ENCODE measurements at regions not wholly inside any gene's neighbourhood (a gene's known extent, or its start where the extent isn't known, plus 50 kb on each side); places are given as distances from the start of the nearest gene placed in this dataset.

DNA sequence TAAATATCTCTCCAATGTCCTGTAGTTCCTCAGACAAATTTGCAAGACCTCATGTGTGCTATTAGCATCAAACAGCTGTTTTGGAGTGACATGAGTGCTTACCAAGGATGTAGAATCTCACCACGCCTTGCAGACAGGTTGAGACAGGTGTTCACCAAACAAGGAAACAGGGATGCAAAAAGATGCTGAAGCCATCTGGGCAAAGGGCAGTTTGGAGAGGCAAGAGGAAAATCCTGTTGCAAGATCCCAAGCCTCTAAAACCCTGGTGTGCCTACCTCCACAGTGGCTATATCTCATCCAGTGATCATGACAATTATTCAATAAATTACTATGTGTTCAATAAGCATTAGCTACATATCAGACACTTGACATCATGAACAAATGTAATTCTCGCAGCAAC is 373.7 kb downstream of the SOX9 start:
- TF ChIP-seq, protein P1, sequence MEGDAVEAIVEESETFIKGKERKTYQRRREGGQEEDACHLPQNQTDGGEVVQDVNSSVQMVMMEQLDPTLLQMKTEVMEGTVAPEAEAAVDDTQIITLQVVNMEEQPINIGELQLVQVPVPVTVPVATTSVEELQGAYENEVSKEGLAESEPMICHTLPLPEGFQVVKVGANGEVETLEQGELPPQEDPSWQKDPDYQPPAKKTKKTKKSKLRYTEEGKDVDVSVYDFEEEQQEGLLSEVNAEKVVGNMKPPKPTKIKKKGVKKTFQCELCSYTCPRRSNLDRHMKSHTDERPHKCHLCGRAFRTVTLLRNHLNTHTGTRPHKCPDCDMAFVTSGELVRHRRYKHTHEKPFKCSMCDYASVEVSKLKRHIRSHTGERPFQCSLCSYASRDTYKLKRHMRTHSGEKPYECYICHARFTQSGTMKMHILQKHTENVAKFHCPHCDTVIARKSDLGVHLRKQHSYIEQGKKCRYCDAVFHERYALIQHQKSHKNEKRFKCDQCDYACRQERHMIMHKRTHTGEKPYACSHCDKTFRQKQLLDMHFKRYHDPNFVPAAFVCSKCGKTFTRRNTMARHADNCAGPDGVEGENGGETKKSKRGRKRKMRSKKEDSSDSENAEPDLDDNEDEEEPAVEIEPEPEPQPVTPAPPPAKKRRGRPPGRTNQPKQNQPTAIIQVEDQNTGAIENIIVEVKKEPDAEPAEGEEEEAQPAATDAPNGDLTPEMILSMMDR (IDR thresholded peaks at IDR 0.05; ENCODE audit: low read depth, low read length) = no peak
- Histone ChIP-seq H3K4me3 (ENCODE audit: low read depth, low read length) (no peak overlapping the region), H3K27me3 (ENCODE audit: control insufficient read depth, insufficient read depth, low read length) (no peaks in the 10 kb centered on the region), H3K27ac (ENCODE audit: low read depth, low read length) (no peak overlapping the region), H3K9me3 (ENCODE audit: control insufficient read depth, insufficient read depth, low read length) (peaks cover 4% of the 10 kb centered on the region; the same call in 1 of the 2 replicates)
- CTCF ChIA-PET = interaction anchor here (0.6 kb wide), 1 partner anchor 1085 kb away, joined by 5 read pairs; no protein-coding TSS in a partner anchor
- POLR2A ChIA-PET = no interaction called here
- DNase-seq (ENCODE audit: low read depth, low spot score) = no peak

DNA sequence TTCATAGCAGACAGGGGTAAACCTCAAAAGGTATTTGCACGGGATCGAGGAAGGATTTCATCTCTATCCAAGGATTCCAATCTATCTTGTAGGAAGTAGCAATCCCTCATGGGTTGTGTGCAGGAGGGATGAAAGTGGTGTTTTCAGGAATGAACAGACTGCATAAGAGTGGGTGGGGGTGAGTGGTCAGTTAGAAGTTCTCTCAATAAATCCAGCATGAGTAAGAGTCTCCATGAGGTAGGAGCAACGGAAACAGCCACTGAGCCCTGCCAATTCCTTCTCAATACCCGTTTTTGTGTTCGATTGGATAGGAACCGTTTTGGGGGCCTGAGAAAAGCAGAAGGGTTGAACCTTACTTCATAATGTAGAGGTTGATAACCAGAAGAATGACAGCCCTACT is 375.6 kb downstream of the SOX9 start:
- no peak overlapping the region for H3K27ac ChIP-seq (ENCODE audit: low read depth, low read length)
- no peak overlapping the region for H3K4me3 ChIP-seq (ENCODE audit: low read depth, low read length)
- POLR2A ChIA-PET = no interaction called here
- DNase-seq (ENCODE audit: low read depth, low spot score) = no peak
- TF ChIP-seq, protein P1 (IDR thresholded peaks at IDR 0.05; ENCODE audit: low read depth, low read length) = no peak
- H3K27me3 ChIP-seq (ENCODE audit: control insufficient read depth, insufficient read depth, low read length) = no peaks in the 10 kb centered on the region
- CTCF ChIA-PET = interaction anchor here (1.0 kb wide), 1 partner anchor 60 kb away, joined by 4 read pairs; no protein-coding TSS in a partner anchor
- no peaks in the 10 kb centered on the region; the same call in 1 of the 2 replicates for H3K9me3 ChIP-seq (ENCODE audit: control insufficient read depth, insufficient read depth, low read length)

DNA sequence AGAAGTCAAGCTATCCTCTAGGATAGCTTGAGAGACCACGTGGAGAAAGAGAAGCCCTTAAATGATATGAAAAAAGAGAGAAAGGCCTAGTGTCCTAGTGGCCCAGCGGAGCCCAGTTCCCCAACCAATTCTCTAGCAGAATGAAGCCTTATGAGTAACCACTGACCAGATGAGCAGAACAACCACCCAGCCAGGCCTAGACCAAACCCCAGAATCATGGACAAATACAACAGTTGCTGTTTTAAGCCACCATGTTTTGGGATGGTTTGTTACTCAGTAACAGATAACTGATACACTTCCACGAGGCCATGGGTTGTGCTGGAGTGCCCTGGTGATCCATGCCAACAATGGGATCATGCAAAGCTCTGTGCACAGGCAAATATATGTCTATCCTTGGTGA is 377.1 kb downstream of the SOX9 start:
- ChIA-PET CTCF (no interaction called here), POLR2A (no interaction called here)
- Histone ChIP-seq H3K27me3 (ENCODE audit: control insufficient read depth, insufficient read depth, low read length) (no peaks in the 10 kb centered on the region), H3K27ac (ENCODE audit: low read depth, low read length) (no peak overlapping the region), H3K9me3 (ENCODE audit: control insufficient read depth, insufficient read depth, low read length) (no peaks in the 10 kb centered on the region; the same call in 1 of the 2 replicates), H3K4me3 (ENCODE audit: low read depth, low read length) (no peak overlapping the region)
- DNase-seq (ENCODE audit: low read depth, low spot score) = no peak
- TF ChIP-seq, protein P1 (IDR thresholded peaks at IDR 0.05; ENCODE audit: low read depth, low read length) = no peak

DNA sequence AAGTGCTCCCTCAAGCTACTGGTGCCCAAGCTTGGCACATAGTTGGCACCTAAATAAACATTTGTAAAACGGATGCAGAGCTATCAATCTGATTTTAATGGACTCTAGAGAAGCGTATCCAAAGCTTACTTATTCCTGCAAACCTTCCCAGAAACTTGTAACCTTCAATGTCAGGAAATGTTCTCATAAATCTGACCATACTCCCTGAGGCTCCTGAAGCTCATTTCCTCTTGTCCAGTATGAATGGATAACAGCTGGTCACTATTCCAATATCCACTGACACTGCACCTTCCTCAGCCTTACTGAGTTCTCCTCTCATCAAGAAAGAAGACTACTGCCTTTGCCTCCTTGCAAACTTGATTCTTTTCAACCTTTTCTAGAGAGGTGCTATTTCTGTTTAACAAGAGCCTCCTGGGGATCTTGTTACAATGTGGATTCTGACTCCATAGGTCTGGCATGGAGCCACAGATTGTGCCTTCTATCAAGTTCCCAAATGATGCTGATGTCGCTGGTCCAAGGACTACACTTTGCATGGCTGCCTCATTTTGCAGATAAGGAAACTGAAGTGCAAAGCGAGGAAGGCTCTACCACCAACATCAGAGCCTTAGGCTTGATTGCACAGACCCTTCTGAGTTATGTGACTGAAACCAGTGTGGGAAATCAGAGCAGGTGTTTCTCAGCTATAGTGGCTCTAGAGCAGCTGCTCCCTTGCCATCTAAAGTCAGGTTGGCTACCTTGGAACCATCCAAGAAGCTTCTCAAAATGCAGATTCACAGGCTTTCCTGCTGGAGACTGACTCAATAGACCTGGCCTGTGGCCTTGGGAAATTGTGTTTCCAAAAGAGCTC is 377.8 kb downstream of the SOX9 start:
- no peaks in the 10 kb centered on the region; the same call in 1 of the 2 replicates for H3K9me3 ChIP-seq (ENCODE audit: control insufficient read depth, insufficient read depth, low read length)
- TF ChIP-seq, protein P1 (IDR thresholded peaks at IDR 0.05; ENCODE audit: low read depth, low read length) = no peak
- POLR2A ChIA-PET = no interaction called here
- no peak overlapping the region for H3K4me3 ChIP-seq (ENCODE audit: low read depth, low read length)
- H3K27ac ChIP-seq (ENCODE audit: low read depth, low read length) = no peak overlapping the region
- no peak for DNase-seq (ENCODE audit: low read depth, low spot score)
- H3K27me3 ChIP-seq (ENCODE audit: control insufficient read depth, insufficient read depth, low read length) = no peaks in the 10 kb centered on the region
- CTCF ChIA-PET = no interaction called here
